ENCODE measurements at regions not wholly inside any gene's neighbourhood (a gene's known extent, or its start where the extent isn't known, plus 50 kb on each side); places are given as distances from the start of the nearest gene placed in this dataset.
A peak's percentile ranks its signal among the peaks of the same experiment; 100 is the strongest.

- no peak for DNase-seq (ENCODE audit: low read depth)
Observed at GRCh38 chr10:2744547-2745200, 322.7 kb upstream of the PFKP start.

DNA sequence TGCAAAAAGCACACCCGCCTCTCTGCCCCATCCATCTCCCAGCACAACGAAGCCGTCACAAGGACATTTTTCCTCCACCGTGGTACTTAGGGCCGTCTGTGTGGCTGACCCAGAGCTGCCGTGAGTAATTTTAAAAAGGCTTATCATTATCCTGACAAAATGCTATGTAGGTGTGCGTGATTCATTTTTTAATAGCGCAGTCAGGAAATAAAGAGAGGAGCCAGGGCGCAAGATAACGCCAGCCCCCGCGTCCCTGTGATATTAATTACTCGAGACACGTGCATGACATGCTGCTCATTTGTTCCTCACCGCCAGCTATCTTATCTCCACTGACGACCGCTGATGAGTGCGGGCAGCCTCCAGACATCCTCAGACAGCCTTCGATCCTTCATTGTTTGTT is 332.7 kb upstream of the PFKP start:
- no peak for DNase-seq (ENCODE audit: low read depth)

DNA sequence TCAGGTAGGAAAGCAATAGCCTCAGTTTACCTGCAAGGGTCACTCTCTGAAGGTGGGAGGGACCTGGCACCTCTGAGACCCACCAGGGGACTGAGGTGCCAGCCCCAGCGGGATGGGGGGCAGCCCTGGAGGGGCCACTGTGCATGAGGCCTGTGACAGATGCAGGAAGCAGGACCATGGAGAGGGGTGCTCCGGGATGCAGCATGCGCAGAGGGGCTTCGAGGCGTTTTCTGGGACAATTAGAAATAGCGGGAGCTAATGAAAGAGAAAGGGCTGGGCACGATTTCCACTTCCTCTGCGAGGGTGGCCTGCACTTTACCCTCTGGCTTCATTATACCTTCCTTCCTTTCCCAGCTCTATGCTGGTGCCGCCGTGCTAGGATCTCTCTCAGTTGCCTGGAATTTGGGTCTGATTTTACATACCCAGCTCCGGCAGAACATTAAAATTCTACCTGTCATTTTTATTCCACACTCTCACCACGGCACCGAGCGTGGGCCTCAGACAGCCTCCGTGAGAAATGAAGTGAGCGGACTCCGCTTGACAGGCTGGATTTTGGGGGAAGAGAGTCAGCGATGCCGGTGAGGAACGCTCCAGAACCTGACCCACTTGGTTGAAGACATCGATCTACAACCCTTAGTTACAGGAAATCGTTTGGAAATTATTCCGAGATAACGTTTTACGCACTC is 333.9 kb upstream of the PFKP start:
- DNase-seq (ENCODE audit: low read depth) = no peak

DNA sequence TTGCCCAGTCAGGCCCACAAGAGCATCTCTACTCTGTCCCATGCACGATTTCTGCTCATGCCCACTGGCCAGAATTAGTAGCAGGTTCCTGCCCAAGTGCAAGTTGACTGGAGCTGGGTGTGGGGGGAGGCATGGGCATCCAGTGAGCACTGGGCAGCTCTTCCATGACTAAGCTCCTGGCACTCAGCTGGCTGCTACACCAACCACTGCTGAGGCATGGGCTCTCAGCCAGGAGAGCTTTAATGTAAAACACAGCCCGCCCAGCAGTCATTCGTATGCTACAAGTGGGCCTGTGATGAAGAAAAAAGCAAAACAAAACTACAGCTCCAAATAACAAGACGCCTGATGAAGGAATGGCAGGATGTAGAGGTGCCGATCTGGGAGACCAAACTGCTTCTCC is 335.4 kb upstream of the PFKP start:
- no peak for DNase-seq (ENCODE audit: low read depth)

GRCh38 chr10:2729197-2729596 is 338.2 kb upstream of the PFKP start:
- no peak for DNase-seq (ENCODE audit: low read depth)

DNA sequence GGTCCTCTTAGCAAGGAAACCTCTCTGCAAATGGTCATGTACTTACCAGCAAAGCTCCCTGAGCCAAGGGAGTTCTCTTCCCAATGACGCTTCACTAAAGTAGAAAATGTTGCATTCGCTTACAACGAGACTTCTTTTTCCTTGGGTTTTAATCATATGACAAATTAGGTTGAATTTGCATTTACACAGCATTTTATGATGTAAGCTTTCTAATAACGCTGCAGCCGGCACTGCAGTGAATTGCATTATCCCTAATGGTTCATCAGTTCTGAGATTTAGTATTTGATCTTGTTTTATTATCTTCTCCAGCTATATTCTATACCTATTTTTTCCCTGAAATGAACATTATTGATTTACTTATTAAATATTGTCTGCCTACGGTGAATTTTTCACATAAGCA is 339.3 kb upstream of the PFKP start:
- DNase-seq (ENCODE audit: low read depth) = no peak

DNA sequence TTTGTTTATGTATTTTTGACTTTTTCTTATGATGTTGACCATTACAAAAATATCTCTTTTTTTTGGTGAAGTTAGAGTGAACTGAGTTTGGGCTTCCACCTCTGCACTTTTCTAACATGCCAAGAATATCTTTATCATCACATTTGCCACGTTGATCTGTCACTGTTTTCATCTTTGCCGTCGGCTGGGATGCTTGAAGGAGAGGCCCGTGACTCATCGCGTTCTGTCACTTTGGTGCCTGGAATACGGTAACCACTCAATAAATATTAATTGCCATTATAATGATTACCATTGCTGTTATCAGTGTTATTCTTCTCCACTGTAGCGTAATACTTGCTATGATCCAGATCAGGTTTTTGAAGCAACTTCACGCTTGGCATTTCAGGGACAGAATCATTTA is 350.8 kb upstream of the PFKP start:
- no peak for DNase-seq (ENCODE audit: low read depth)

DNA sequence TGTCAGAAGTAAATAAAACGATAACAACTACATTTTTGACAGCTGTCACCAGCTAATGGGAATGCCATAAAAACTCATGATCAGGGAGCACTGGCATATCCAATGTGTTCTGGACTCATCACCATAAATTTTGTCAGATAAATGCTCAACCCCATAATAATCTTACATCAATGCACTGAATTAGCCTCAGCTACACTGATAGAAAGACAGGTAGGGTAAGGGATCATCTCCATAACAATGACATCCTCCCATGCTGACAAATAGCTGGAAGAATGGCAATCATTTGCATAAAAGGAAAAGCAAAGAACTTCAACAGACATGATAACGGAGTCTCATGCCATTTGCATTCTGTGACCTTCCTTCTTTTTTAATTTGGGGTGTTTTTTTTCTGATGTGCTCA is 352.8 kb upstream of the PFKP start:
- DNase-seq (ENCODE audit: low read depth) = no peak

GRCh38 chr10:2703953-2704352 is 363.4 kb upstream of the PFKP start:
- DNase-seq (ENCODE audit: low read depth) = no peak

GRCh38 chr10:2701802-2702201 is 365.5 kb upstream of the PFKP start:
- no peak for DNase-seq (ENCODE audit: low read depth)

GRCh38 chr10:2700626-2701305 is 366.6 kb upstream of the PFKP start:
- no peak for DNase-seq (ENCODE audit: low read depth)

DNA sequence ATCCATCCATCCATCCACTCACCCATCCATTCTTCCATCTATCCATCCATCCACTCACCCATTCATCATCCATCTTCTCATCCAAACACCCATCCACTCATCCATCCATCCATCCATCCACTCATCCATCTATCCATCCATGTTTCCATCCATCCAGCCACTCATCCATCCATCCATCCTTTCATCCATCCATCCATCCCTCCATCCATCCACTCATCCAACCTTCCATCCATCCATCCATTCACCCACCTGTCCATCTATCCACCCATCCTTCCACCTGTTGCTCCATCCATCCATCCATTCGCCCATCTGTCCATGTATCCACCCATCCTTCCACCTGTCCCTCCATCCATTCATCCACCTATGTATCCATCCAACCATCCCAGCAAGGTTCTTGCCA is 378.4 kb upstream of the PFKP start:
- DNase-seq (ENCODE audit: low read depth) = no peak

- peak; percentile 1 for DNase-seq (ENCODE audit: low read depth)
Observed at GRCh38 chr10:2686691-2687090, 380.7 kb upstream of the PFKP start.

GRCh38 chr10:2682491-2682890 is 384.9 kb upstream of the PFKP start:
- no peak for DNase-seq (ENCODE audit: low read depth)

DNA sequence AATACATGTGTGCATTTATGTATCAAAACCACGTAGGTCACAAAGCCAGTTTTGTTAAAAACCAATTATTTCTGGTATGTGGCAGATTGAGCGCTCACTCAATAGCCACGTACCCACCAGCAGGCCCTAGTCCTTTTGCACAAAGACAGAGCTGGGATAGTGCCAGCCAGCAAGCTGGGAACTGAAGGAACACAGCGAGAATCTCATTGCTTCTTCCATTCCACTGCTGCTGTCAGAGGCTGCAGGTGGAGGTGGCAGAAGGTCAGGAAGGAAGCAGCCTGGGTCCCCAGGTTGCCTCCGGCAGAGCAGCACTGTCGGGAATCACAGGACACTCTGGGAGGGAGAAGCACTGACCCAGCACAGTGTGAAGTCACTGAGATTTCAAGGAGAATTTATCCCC is 385.5 kb upstream of the PFKP start:
- DNase-seq (ENCODE audit: low read depth) = no peak

DNA sequence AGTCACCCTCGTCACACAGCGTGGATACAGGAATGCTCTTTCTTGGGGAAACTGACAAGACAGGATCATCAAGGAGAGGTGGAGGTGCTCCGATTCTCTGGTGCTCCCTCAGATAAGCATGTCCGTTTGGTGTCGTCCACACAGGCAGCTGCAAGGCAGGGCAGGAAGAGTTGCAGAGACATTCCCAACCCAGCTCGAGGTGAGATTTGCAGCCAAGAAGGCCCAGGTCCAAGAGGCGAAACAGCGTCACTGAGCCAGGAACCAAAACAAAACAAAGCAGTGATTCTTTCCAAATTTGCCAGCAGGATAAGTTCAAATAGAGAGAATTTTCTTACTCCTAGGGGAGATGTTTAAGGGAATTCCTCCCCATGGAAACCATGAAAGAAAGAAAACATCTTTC is 386.5 kb upstream of the PFKP start:
- no peak for DNase-seq (ENCODE audit: low read depth)

DNA sequence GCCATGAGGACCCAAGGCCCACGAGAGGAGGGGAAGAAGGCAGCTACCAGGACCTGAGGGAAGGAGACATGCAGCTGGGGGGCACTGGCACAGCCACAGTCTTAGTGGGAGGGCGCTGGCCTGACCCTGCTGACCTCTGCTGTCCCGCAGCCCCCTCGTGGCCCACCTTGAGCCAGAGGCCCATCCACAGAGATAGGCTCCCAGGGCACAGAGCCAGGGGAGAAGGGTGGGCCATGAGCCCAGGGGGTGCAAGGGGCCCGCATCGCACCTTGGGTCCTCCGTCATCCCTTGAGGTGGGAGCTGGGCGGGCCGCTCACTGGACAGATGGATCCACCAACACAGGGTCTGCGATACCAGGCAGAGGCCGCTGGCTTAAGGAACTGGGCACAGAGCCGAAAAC is 387.7 kb upstream of the PFKP start:
- DNase-seq (ENCODE audit: low read depth) = no peak

DNA sequence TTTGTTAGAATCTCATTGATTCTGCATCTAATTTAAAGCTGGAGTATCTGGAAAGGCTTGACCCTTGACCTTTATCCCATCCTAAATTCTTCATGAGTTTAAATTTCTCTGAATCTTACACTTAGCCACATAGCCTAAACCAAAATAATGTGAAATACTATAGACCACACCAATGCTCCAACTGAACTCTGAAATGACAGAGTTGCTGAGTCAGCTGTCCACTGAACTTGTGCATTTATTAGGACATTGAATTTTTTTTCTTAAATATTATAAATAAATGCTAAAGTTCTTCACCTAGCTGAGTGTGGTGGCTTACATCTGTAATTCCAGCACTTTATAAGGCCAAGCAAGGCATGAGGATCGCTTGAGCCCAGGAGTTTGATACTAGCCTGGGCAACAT is 390.9 kb upstream of the PFKP start:
- DNase-seq (ENCODE audit: low read depth) = no peak

GRCh38 chr10:2674451-2674850 is 392.9 kb upstream of the PFKP start:
- DNase-seq (ENCODE audit: low read depth) = no peak

DNA sequence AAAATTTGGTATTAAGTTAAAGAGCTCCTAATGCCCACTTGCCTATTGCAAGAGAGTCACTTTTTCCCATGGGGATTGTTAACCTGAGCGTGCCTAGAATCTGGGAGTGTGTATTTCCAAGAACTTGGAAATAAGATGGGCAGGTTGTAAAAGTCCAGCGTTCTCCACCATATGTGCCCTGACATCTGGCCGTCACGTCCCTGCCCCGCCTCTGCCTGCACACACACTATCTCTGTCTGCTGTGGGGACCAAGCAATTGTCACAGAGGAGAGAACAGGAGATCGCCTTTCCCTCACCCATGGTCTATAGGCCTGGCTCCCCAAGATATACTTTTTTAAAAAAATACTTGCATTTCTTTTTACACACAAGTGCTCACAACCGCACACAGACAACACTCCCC is 396.5 kb upstream of the PFKP start:
- DNase-seq (ENCODE audit: low read depth) = no peak

GRCh38 chr10:2665772-2666171 is 401.6 kb upstream of the PFKP start:
- DNase-seq (ENCODE audit: low read depth) = no peak

- no peak for DNase-seq (ENCODE audit: low read depth)
Observed at GRCh38 chr10:2660276-2660675, 407.1 kb upstream of the PFKP start.

GRCh38 chr10:2659660-2660209 is 407.6 kb upstream of the PFKP start:
- no peak for DNase-seq (ENCODE audit: low read depth)
